Hypothalamus (tissue), 51 donors: ENCODE measurements at regions not wholly inside any gene's neighbourhood (a gene's known extent, or its start where the extent isn't known, plus 50 kb on each side); places are given as distances from the start of the nearest gene placed in this dataset.

Source experiments
- DNase-seq, 51 donors: peaks; one replicate each; lab custom pipeline; 2025; lab: John Stamatoyannopoulos, UW

GRCh38 chr3:459311-459670 lies 262.7 kb downstream of the CHL1 start:
- DNase-seq: no peak

GRCh38 chr3:461006-461405 lies 264.4 kb downstream of the CHL1 start:
- DNase-seq: no peak

- no peak for DNase-seq
Observed at GRCh38 chr3:462851-463250, 266.3 kb downstream of the CHL1 start.

- no peak for DNase-seq
Observed at GRCh38 chr3:463252-464192, 267.0 kb downstream of the CHL1 start.

- no peak for DNase-seq
Observed at GRCh38 chr3:464255-464654, 267.7 kb downstream of the CHL1 start.

GRCh38 chr3:468172-468571 lies 271.6 kb downstream of the CHL1 start:
- no peak for DNase-seq

- no peak for DNase-seq
Observed at GRCh38 chr3:473033-473800, 276.7 kb downstream of the CHL1 start.

- no peak for DNase-seq
Observed at GRCh38 chr3:474828-475227, 278.3 kb downstream of the CHL1 start.

GRCh38 chr3:480070-480469 lies 283.5 kb downstream of the CHL1 start:
- no peak for DNase-seq

GRCh38 chr3:481111-481510 lies 284.5 kb downstream of the CHL1 start:
- DNase-seq: no peak

GRCh38 chr3:481680-482079 lies 285.1 kb downstream of the CHL1 start:
- no peak for DNase-seq

- no peak for DNase-seq
Observed at GRCh38 chr3:482479-482878, 285.9 kb downstream of the CHL1 start.

- DNase-seq: no peak
Observed at GRCh38 chr3:484341-484740, 287.8 kb downstream of the CHL1 start.

GRCh38 chr3:487614-488013 lies 291.1 kb downstream of the CHL1 start:
- DNase-seq: no peak

GRCh38 chr3:492586-493316 lies 296.2 kb downstream of the CHL1 start:
- DNase-seq: no peak

- no peak for DNase-seq
Observed at GRCh38 chr3:494190-494589, 297.6 kb downstream of the CHL1 start.

- no peak for DNase-seq
Observed at GRCh38 chr3:498487-498886, 301.9 kb downstream of the CHL1 start.

GRCh38 chr3:499001-499761 lies 302.6 kb downstream of the CHL1 start:
- no peak for DNase-seq

GRCh38 chr3:502486-502885 lies 305.9 kb downstream of the CHL1 start:
- DNase-seq: no peak

- no peak for DNase-seq
Observed at GRCh38 chr3:513301-513700, 316.7 kb downstream of the CHL1 start.

GRCh38 chr3:514192-514591 lies 317.6 kb downstream of the CHL1 start:
- DNase-seq: no peak
